ENCODE measurements at regions not wholly inside any gene's neighbourhood (a gene's known extent, or its start where the extent isn't known, plus 50 kb on each side); places are given as distances from the start of the nearest gene placed in this dataset.

GRCh38 chr19:56959205-56959604 lies 118.7 kb upstream of the PEG3 start (continued):
- no peak for TF ChIP-seq RXRA (IDR thresholded peaks at IDR 0.05; ENCODE audit: insufficient read depth, low read depth, low read length)
